ENCODE measurements at regions not wholly inside any gene's neighbourhood (a gene's known extent, or its start where the extent isn't known, plus 50 kb on each side); places are given as distances from the start of the nearest gene placed in this dataset.
A peak's percentile ranks its signal among the peaks of the same experiment; 100 is the strongest.

GRCh38 chr10:117762126-117762818 lies 219.7 kb downstream of the EMX2 start:
- Histone ChIP-seq H3K23ac (ENCODE audit: low read length in 2 of 2) (no peak overlapping the region), H4K8ac (ENCODE audit: low read length) (no peak overlapping the region), H2BK12ac (ENCODE audit: low read length in 2 of 2) (no peak overlapping the region), H4K91ac (ENCODE audit: low read length) (no peak overlapping the region), H3K14ac (ENCODE audit: low read length in 2 of 2) (no peak overlapping the region), H3K4me2 (ENCODE audit: low read length, poor library complexity, severe bottlenecking) (no peak overlapping the region), H2BK15ac (ENCODE audit: low read depth, poor library complexity, severe bottlenecking) (no peak overlapping the region), H3K18ac (ENCODE audit: low read depth in 1 of 2, low read length in 2 of 2) (no peak overlapping the region), H2AFZ (ENCODE audit: low read depth, low read length) (no peak overlapping the region), H3K4me3 (ENCODE audit: insufficient read depth in 1 of 2, low read depth in 1 of 2, low read length in 2 of 2) (no peak overlapping the region), H3K9ac (ENCODE audit: low read length) (peak overlapping the region; percentile 24), H3K4ac (ENCODE audit: low read depth in 1 of 2, low read length in 2 of 2) (no peak overlapping the region), H3K27ac (ENCODE audit: low read length, poor library complexity, severe bottlenecking) (no peak overlapping the region), H2BK120ac (ENCODE audit: low read depth, low read length) (no peak overlapping the region), H3K4me1 (ENCODE audit: control insufficient read depth, insufficient read depth, low read depth, low read length) (no peaks in the 10 kb centered on the region), H2AK5ac (ENCODE audit: low read length, severe bottlenecking) (no peak overlapping the region), H3K79me1 (replicated peaks; ENCODE audit: low read length, poor library complexity, severe bottlenecking) (no peaks in the 10 kb centered on the region), H3K27me3 (ENCODE audit: control insufficient read depth in 1 of 2, insufficient read depth in 1 of 2, low read length in 2 of 2) (peaks cover 0 to 21% of the 10 kb centered on the region in 2 experiments), H3K9me3 (ENCODE audit: control insufficient read depth, low read length) (no peaks in the 10 kb centered on the region), H3K36me3 (ENCODE audit: control insufficient read depth in 1 of 2, insufficient read depth in 2 of 2, low read depth in 1 of 2, low read length in 2 of 2) (no peaks in the 10 kb centered on the region), H2BK5ac (ENCODE audit: low read depth, low read length, poor library complexity, severe bottlenecking) (no peak overlapping the region)
- 79% methylated on average over 13 of the region's 14 CpGs for WGBS
- no peak for DNase-seq

- Histone ChIP-seq H3K27me3 (ENCODE audit: control insufficient read depth in 1 of 2, insufficient read depth in 1 of 2, low read length in 2 of 2) (peaks cover 0 to 21% of the 10 kb centered on the region in 2 experiments), H3K27ac (ENCODE audit: low read length, poor library complexity, severe bottlenecking) (no peak overlapping the region), H2BK120ac (ENCODE audit: low read depth, low read length) (no peak overlapping the region), H2BK5ac (ENCODE audit: low read depth, low read length, poor library complexity, severe bottlenecking) (no peak overlapping the region), H2BK12ac (ENCODE audit: low read length in 2 of 2) (no peak overlapping the region), H4K8ac (ENCODE audit: low read length) (no peak overlapping the region), H3K9ac (ENCODE audit: low read length) (peak overlapping the region; percentile 25), H2AFZ (ENCODE audit: low read depth, low read length) (no peak overlapping the region), H4K91ac (ENCODE audit: low read length) (no peak overlapping the region), H3K4me2 (ENCODE audit: low read length, poor library complexity, severe bottlenecking) (no peak overlapping the region), H3K4me3 (ENCODE audit: insufficient read depth in 1 of 2, low read depth in 1 of 2, low read length in 2 of 2) (no peak overlapping the region), H3K18ac (ENCODE audit: low read depth in 1 of 2, low read length in 2 of 2) (no peak overlapping the region), H3K23ac (ENCODE audit: low read length in 2 of 2) (no peak overlapping the region), H3K4ac (ENCODE audit: low read depth in 1 of 2, low read length in 2 of 2) (no peak overlapping the region), H2AK5ac (ENCODE audit: low read length, severe bottlenecking) (no peak overlapping the region), H3K36me3 (ENCODE audit: control insufficient read depth in 1 of 2, insufficient read depth in 2 of 2, low read depth in 1 of 2, low read length in 2 of 2) (no peaks in the 10 kb centered on the region), H3K4me1 (ENCODE audit: control insufficient read depth, insufficient read depth, low read depth, low read length) (no peaks in the 10 kb centered on the region), H3K9me3 (ENCODE audit: control insufficient read depth, low read length) (no peaks in the 10 kb centered on the region), H2BK15ac (ENCODE audit: low read depth, poor library complexity, severe bottlenecking) (no peak overlapping the region), H3K79me1 (replicated peaks; ENCODE audit: low read length, poor library complexity, severe bottlenecking) (no peaks in the 10 kb centered on the region), H3K14ac (ENCODE audit: low read length in 2 of 2) (no peak overlapping the region)
- DNase-seq, result no peak
- WGBS, result 61% methylated on average over 9 of the region's 9 CpGs
Observed at GRCh38 chr10:117762819-117763172, 220.2 kb downstream of the EMX2 start.

- Histone ChIP-seq H3K4me1 (ENCODE audit: control insufficient read depth, insufficient read depth, low read depth, low read length) (no peaks in the 10 kb centered on the region), H3K4me3 (ENCODE audit: insufficient read depth in 1 of 2, low read depth in 1 of 2, low read length in 2 of 2) (no peak overlapping the region), H2BK12ac (ENCODE audit: low read length in 2 of 2) (no peak overlapping the region), H3K4ac (ENCODE audit: low read depth in 1 of 2, low read length in 2 of 2) (no peak overlapping the region), H3K4me2 (ENCODE audit: low read length, poor library complexity, severe bottlenecking) (no peak overlapping the region), H3K27me3 (ENCODE audit: control insufficient read depth in 1 of 2, insufficient read depth in 1 of 2, low read length in 2 of 2) (peaks cover 0 to 21% of the 10 kb centered on the region in 2 experiments), H2AK5ac (ENCODE audit: low read length, severe bottlenecking) (no peak overlapping the region), H3K79me1 (replicated peaks; ENCODE audit: low read length, poor library complexity, severe bottlenecking) (no peaks in the 10 kb centered on the region), H2BK120ac (ENCODE audit: low read depth, low read length) (no peak overlapping the region), H2AFZ (ENCODE audit: low read depth, low read length) (no peak overlapping the region), H4K91ac (ENCODE audit: low read length) (no peak overlapping the region), H3K23ac (ENCODE audit: low read length in 2 of 2) (no peak overlapping the region), H3K18ac (ENCODE audit: low read depth in 1 of 2, low read length in 2 of 2) (no peak overlapping the region), H3K9ac (ENCODE audit: low read length) (no peak overlapping the region), H3K36me3 (ENCODE audit: control insufficient read depth in 1 of 2, insufficient read depth in 2 of 2, low read depth in 1 of 2, low read length in 2 of 2) (no peaks in the 10 kb centered on the region), H2BK5ac (ENCODE audit: low read depth, low read length, poor library complexity, severe bottlenecking) (no peak overlapping the region), H3K14ac (ENCODE audit: low read length in 2 of 2) (no peak overlapping the region), H3K9me3 (ENCODE audit: control insufficient read depth, low read length) (no peaks in the 10 kb centered on the region), H2BK15ac (ENCODE audit: low read depth, poor library complexity, severe bottlenecking) (no peak overlapping the region), H3K27ac (ENCODE audit: low read length, poor library complexity, severe bottlenecking) (no peak overlapping the region), H4K8ac (ENCODE audit: low read length) (no peak overlapping the region)
- WGBS, result 73% methylated on average over 4 of the region's 4 CpGs
- DNase-seq, result no peak
Observed at GRCh38 chr10:117763528-117763927, 221.0 kb downstream of the EMX2 start.

DNA sequence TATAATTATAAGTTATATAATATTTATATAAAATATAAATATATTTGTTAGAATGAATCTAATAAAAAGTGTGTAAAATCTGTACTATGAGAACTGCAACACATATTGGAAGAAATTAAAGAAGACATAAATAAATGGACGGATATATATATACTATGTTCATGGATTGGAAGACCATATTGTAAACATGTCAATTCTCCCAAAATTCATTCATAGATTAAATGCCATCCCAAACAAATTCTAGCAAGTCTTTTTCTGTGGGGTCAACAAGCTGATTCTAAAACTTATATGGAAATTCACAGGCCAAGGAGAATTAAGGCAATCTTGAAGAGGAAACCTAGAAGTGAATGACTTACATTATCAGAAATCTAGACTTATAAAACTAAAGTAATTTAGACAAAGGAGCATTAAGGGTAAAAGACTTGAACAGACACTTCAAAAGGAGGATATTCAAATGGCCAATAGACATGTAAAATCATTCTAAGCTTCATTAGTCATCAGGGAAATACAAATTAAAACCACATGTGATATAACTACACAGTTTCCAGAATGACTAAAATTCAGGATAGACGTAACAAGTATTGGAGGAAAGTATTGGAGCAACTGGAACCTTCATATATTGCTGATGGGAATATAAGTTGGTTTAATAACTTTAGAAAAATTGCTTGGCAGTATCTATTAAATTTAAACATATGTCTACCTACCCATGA lies 225.9 kb downstream of the EMX2 start:
- H2AK5ac ChIP-seq (ENCODE audit: low read length, severe bottlenecking), result no peak overlapping the region
- no peaks in the 10 kb centered on the region for H3K79me1 ChIP-seq (replicated peaks; ENCODE audit: low read length, poor library complexity, severe bottlenecking)
- no peak overlapping the region for H2BK15ac ChIP-seq (ENCODE audit: low read depth, poor library complexity, severe bottlenecking)
- H2BK5ac ChIP-seq (ENCODE audit: low read depth, low read length, poor library complexity, severe bottlenecking), result no peak overlapping the region
- no peak for DNase-seq
- H3K4me3 ChIP-seq (ENCODE audit: insufficient read depth in 1 of 2, low read depth in 1 of 2, low read length in 2 of 2), result no peak overlapping the region
- no peak overlapping the region for H2BK12ac ChIP-seq (ENCODE audit: low read length in 2 of 2)
- no peak overlapping the region for H4K91ac ChIP-seq (ENCODE audit: low read length)
- H3K36me3 ChIP-seq (ENCODE audit: control insufficient read depth in 1 of 2, insufficient read depth in 2 of 2, low read depth in 1 of 2, low read length in 2 of 2), result no peaks in the 10 kb centered on the region
- H2AFZ ChIP-seq (ENCODE audit: low read depth, low read length), result no peak overlapping the region
- H2BK120ac ChIP-seq (ENCODE audit: low read depth, low read length), result no peak overlapping the region
- H3K4me1 ChIP-seq (ENCODE audit: control insufficient read depth, insufficient read depth, low read depth, low read length), result no peaks in the 10 kb centered on the region
- H3K4me2 ChIP-seq (ENCODE audit: low read length, poor library complexity, severe bottlenecking), result no peak overlapping the region
- no peak overlapping the region for H4K8ac ChIP-seq (ENCODE audit: low read length)
- H3K27me3 ChIP-seq (ENCODE audit: control insufficient read depth in 1 of 2, insufficient read depth in 1 of 2, low read length in 2 of 2), result peaks cover 0 to 3% of the 10 kb centered on the region in 2 experiments
- no peak overlapping the region for H3K9ac ChIP-seq (ENCODE audit: low read length)
- H3K27ac ChIP-seq (ENCODE audit: low read length, poor library complexity, severe bottlenecking), result no peak overlapping the region
- no peak overlapping the region for H3K14ac ChIP-seq (ENCODE audit: low read length in 2 of 2)
- no peak overlapping the region for H3K4ac ChIP-seq (ENCODE audit: low read depth in 1 of 2, low read length in 2 of 2)
- no peak overlapping the region for H3K18ac ChIP-seq (ENCODE audit: low read depth in 1 of 2, low read length in 2 of 2)
- no CpG with 5 or more reads among the region's 2 CpGs for WGBS
- H3K9me3 ChIP-seq (ENCODE audit: control insufficient read depth, low read length), result peaks cover 6% of the 10 kb centered on the region
- H3K23ac ChIP-seq (ENCODE audit: low read length in 2 of 2), result no peak overlapping the region
